MM.1S (cell line): ENCODE measurements at regions not wholly inside any gene's neighbourhood (a gene's known extent, or its start where the extent isn't known, plus 50 kb on each side); places are given as distances from the start of the nearest gene placed in this dataset.

Source experiments
- EZH2 ChIP-seq: fragments of 300-600 bp; sonication (generic); optimal IDR thresholded peaks from 2 replicates; pipeline ENCODE3; 2017; ENCODE audit warnings: low read depth, mild to moderate bottlenecking, antibody characterized with exemption, low read length, mixed read lengths
- EZH2phosphoT487 ChIP-seq: fragments of 300-600 bp; sonication (generic); IDR thresholded peaks from 2 replicates; pipeline ENCODE4 v1.6.1; 2018; ENCODE audit warnings: antibody characterized with exemption, low read length
- TF ChIP-seq, protein P1 (sequence below): fragments of 300-600 bp; sonication (generic); IDR thresholded peaks from 2 replicates; pipeline ENCODE4 v1.5.1; 2016; ENCODE audit warnings: antibody characterized with exemption, low read length, mixed read lengths

DNA sequence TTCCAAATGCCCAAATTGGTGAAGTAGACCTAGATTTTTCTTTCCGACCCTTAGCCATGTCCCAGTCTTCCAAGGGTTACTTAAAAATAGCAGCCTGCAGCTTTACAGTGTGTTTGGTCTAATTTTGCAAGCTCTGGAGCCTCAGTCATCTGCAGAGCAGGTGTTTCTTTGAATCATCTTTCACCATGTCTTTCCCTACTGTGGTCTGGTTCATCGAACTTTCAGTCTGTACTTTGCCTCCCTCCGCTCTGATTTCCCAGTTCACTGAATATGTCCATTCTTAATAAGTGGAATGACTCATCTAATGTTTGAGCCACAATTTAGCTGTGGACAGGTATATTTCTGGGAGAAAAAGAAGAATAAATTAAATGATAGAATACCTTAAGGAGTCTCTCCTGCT is 1060.7 kb downstream of the EFNA5 start:
- TF ChIP-seq, protein P1, sequence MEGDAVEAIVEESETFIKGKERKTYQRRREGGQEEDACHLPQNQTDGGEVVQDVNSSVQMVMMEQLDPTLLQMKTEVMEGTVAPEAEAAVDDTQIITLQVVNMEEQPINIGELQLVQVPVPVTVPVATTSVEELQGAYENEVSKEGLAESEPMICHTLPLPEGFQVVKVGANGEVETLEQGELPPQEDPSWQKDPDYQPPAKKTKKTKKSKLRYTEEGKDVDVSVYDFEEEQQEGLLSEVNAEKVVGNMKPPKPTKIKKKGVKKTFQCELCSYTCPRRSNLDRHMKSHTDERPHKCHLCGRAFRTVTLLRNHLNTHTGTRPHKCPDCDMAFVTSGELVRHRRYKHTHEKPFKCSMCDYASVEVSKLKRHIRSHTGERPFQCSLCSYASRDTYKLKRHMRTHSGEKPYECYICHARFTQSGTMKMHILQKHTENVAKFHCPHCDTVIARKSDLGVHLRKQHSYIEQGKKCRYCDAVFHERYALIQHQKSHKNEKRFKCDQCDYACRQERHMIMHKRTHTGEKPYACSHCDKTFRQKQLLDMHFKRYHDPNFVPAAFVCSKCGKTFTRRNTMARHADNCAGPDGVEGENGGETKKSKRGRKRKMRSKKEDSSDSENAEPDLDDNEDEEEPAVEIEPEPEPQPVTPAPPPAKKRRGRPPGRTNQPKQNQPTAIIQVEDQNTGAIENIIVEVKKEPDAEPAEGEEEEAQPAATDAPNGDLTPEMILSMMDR, result no peak
- TF ChIP-seq EZH2phosphoT487 (no peak), EZH2 (no peak)
